NT2/D1 (cell line): ENCODE measurements at regions not wholly inside any gene's neighbourhood (a gene's known extent, or its start where the extent isn't known, plus 50 kb on each side); places are given as distances from the start of the nearest gene placed in this dataset.
"Not testable (repeated sequence)": the region's sequence is repeated elsewhere in the genome, so short reads cannot be mapped to it uniquely, and the experiment has no call there.

Experiments used
- SUZ12 ChIP-seq: IDR thresholded peaks from 2 replicates; pipeline ENCODE4 v1.6.1; 2011; ENCODE audit not compliant: insufficient read length, insufficient read depth; ENCODE audit errors: extremely low read depth
- YY1 ChIP-seq: IDR thresholded peaks from 2 replicates; pipeline ENCODE4 v1.6.1; 2011; ENCODE audit not compliant: insufficient read length, insufficient read depth

GRCh38 chr10:130356429-130356828 lies 220.2 kb downstream of the GLRX3 start:
- TF ChIP-seq SUZ12, YY1: not testable (repeated sequence)
